Hepatocyte (in vitro differentiated cells): ENCODE measurements at regions not wholly inside any gene's neighbourhood (a gene's known extent, or its start where the extent isn't known, plus 50 kb on each side); places are given as distances from the start of the nearest gene placed in this dataset.

ENCODE experiments used
- CTCF ChIP-seq: fragments of 200-600 bp; sonication (generic); IDR thresholded peaks from 2 replicates; pipeline ENCODE4 v1.5.1; 2016; ENCODE audit warnings: antibody characterized with exemption, mild to moderate bottlenecking; ENCODE audit not compliant: poor library complexity
- EZH2 ChIP-seq: fragments of 200-600 bp; sonication (generic); IDR thresholded peaks from 2 replicates; pipeline ENCODE4 v1.6.1; 2016; ENCODE audit warnings: antibody characterized with exemption, mild to moderate bottlenecking, borderline replicate concordance

DNA sequence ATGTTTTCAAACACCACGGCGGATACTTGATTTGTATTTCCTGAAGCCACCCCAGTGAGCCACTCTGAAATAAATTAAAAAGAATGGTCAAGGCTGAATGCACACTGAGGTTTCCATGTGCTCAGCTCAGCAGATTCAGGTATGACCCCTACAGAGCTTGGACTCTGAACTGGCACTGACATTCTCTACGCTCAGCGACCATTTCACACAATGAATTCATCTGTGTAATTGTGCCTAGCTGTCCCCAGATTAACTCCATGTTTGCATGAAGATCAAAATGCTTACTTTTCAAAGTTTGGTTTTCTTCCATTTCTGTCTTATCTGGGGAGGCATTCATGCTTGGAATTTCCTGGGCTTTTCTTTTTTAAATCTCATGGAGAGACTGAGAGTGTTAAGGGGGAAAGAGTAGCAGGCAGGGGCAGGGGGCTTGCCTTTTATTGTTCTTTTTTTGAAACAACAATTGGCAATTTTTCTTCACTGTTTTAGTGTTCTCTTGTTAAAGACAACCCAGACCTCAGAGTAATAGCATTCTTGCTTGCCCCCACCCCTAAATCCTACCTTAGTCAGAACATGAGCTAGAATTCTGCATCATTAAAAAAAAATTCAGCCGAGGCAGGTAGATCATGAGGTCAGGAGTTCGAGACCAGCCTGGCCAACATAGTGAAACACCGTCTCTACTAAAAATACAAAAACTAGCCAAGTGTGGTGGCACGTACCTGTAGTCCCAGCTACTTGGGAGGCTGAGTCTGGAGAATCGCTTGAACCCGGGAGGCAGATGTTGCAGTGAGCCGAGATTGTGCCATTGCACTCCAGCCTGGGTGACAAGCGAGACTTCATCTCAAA lies 85.5 kb upstream of the HNF1B start:
- TF ChIP-seq CTCF (no peak), EZH2 (no peak)
